Adrenal gland (tissue), 5 donors: ENCODE measurements at regions not wholly inside any gene's neighbourhood (a gene's known extent, or its start where the extent isn't known, plus 50 kb on each side); places are given as distances from the start of the nearest gene placed in this dataset.

ENCODE experiments used
- CTCF ChIP-seq, 6 experiments: fragments of 450-650 bp in 4 of 6; fragments of 200-600 bp in 2 of 6; sonication (generic) in 1 of 6; IDR thresholded peaks; 1 replicate in 5 of 6; 2 replicates in 1 of 6; pipeline versions ENCODE4 v1.5.1 to v1.8.0; 2016 to 2021; ENCODE audit warnings: antibody characterized with exemption in 6 of 6, mild to moderate bottlenecking in 2 of 6, moderate library complexity in 1 of 6
- POLR2A ChIP-seq, 2 donors: fragments of 450-650 bp; IDR thresholded peaks; one replicate each; pipeline ENCODE4 v1.6.1; 2017; ENCODE audit warnings: antibody characterized with exemption in 2 of 2, mild to moderate bottlenecking in 2 of 2, moderate library complexity in 1 of 2
- donor health status: DM: no; HTN: no; CAD: no.

GRCh38 chr10:53580465-53580864 is 807.9 kb upstream of the MBL2 start:
- TF ChIP-seq CTCF (IDR thresholded peaks at IDR 0.05) (no peak), POLR2A (IDR thresholded peaks at IDR 0.05) (no peak)
